ENCODE measurements at regions not wholly inside any gene's neighbourhood (a gene's known extent, or its start where the extent isn't known, plus 50 kb on each side); places are given as distances from the start of the nearest gene placed in this dataset.

GRCh38 chr5:158108177-158108576 lies 249.2 kb upstream of the CLINT1 start:
- no peak overlapping the region for H3K9ac ChIP-seq (ENCODE audit: insufficient read depth, low read length)
- DNase-seq (ENCODE audit: low read depth in 2 of 2), result no peak

DNA sequence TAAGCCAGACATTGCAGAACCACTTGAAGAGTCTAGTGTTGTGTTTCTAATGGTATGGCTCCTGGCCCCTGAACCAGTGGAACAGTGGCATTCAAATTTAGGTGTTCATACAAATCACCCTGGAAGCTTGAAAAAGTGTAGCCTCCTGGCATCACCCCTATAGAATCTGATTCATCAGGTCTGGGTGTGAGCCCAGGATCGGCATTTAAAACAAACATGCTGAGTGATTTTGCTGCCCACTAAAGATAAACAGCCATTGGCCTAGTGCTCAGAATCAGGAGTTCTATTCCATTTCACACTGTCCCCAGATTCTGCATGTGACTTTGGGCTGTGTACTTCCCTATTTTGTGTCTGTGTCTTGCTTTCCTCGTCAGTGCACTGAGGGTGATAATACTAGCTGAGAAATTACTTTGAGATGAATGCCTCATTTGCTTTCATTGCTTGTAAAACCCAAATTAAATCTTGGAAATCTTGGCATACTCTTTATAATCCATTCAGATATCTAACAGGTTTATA lies 241.5 kb upstream of the CLINT1 start:
- Histone ChIP-seq H3K4me2 (ENCODE audit: extremely low read depth, insufficient read depth, low read length) (no peak overlapping the region), H2AFZ (ENCODE audit: low read length) (no peak overlapping the region), H3K36me3 (ENCODE audit: control insufficient read depth, insufficient read depth, low read length) (no peaks in the 10 kb centered on the region), H3K4me1 (ENCODE audit: control insufficient read depth, extremely low read depth, insufficient read depth, low read length) (no peaks in the 10 kb centered on the region), H3K9me3 (ENCODE audit: control insufficient read depth, insufficient read depth, low read depth, low read length) (no peaks in the 10 kb centered on the region), H3K9ac (ENCODE audit: insufficient read depth, low read length) (no peak overlapping the region), H3K27ac (ENCODE audit: insufficient read depth, low read length) (no peak overlapping the region), H3K4me3 (replicated peaks in 1 of 4; ENCODE audit: control extremely low read depth in 1 of 4, insufficient read depth in 1 of 4, low read depth in 3 of 4, low read length in 4 of 4) (no peak overlapping the region), H3K79me2 (ENCODE audit: control insufficient read depth, insufficient read depth, low read length) (no peaks in the 10 kb centered on the region), H4K20me1 (ENCODE audit: control insufficient read depth, extremely low read depth, insufficient read depth, low read length) (no peaks in the 10 kb centered on the region), H3K27me3 (ENCODE audit: control insufficient read depth, insufficient read depth, low read length) (no peaks in the 10 kb centered on the region)
- DNase-seq (ENCODE audit: low read depth in 2 of 2), result peak in 1 of 2 donors; percentile 6
- TF ChIP-seq EZH2 (IDR thresholded peaks at IDR 0.05; ENCODE audit: low read length, missing control alignments) (no peak), CTCF (conservative IDR thresholded peaks at IDR 0.05 in 1 of 2, IDR thresholded peaks at IDR 0.05 in 1 of 2; ENCODE audit: low read depth in 1 of 2, low read length in 2 of 2) (no peak)

More at GRCh38 chr5:158108177-158108576, 249.2 kb upstream of the CLINT1 start:
- Histone ChIP-seq H3K27me3 (ENCODE audit: control insufficient read depth, insufficient read depth, low read length) (no peaks in the 10 kb centered on the region), H3K36me3 (ENCODE audit: control insufficient read depth, insufficient read depth, low read length) (no peaks in the 10 kb centered on the region), H2AFZ (ENCODE audit: low read length) (no peak overlapping the region), H4K20me1 (ENCODE audit: control insufficient read depth, extremely low read depth, insufficient read depth, low read length) (no peaks in the 10 kb centered on the region), H3K27ac (ENCODE audit: insufficient read depth, low read length) (no peak overlapping the region), H3K4me2 (ENCODE audit: extremely low read depth, insufficient read depth, low read length) (no peak overlapping the region), H3K79me2 (ENCODE audit: control insufficient read depth, insufficient read depth, low read length) (no peaks in the 10 kb centered on the region), H3K9me3 (ENCODE audit: control insufficient read depth, insufficient read depth, low read depth, low read length) (no peaks in the 10 kb centered on the region), H3K4me1 (ENCODE audit: control insufficient read depth, extremely low read depth, insufficient read depth, low read length) (no peaks in the 10 kb centered on the region), H3K4me3 (replicated peaks in 1 of 4; ENCODE audit: control extremely low read depth in 1 of 4, insufficient read depth in 1 of 4, low read depth in 3 of 4, low read length in 4 of 4) (no peak overlapping the region)
- TF ChIP-seq EZH2 (IDR thresholded peaks at IDR 0.05; ENCODE audit: low read length, missing control alignments) (no peak), CTCF (conservative IDR thresholded peaks at IDR 0.05 in 1 of 2, IDR thresholded peaks at IDR 0.05 in 1 of 2; ENCODE audit: low read depth in 1 of 2, low read length in 2 of 2) (no peak)

- no peak overlapping the region for H3K4me3 ChIP-seq (replicated peaks in 1 of 4; ENCODE audit: control extremely low read depth in 1 of 4, insufficient read depth in 1 of 4, low read depth in 3 of 4, low read length in 4 of 4)
- no peaks in the 10 kb centered on the region for H3K9me3 ChIP-seq (ENCODE audit: control insufficient read depth, insufficient read depth, low read depth, low read length)
- H2AFZ ChIP-seq (ENCODE audit: low read length), result no peak overlapping the region
- H3K4me1 ChIP-seq (ENCODE audit: control insufficient read depth, extremely low read depth, insufficient read depth, low read length), result no peaks in the 10 kb centered on the region
- H4K20me1 ChIP-seq (ENCODE audit: control insufficient read depth, extremely low read depth, insufficient read depth, low read length), result no peaks in the 10 kb centered on the region
- no peak overlapping the region for H3K27ac ChIP-seq (ENCODE audit: insufficient read depth, low read length)
- no peak overlapping the region for H3K4me2 ChIP-seq (ENCODE audit: extremely low read depth, insufficient read depth, low read length)
- TF ChIP-seq CTCF (conservative IDR thresholded peaks at IDR 0.05 in 1 of 2, IDR thresholded peaks at IDR 0.05 in 1 of 2; ENCODE audit: low read depth in 1 of 2, low read length in 2 of 2) (no peak), EZH2 (IDR thresholded peaks at IDR 0.05; ENCODE audit: low read length, missing control alignments) (no peak)
- H3K9ac ChIP-seq (ENCODE audit: insufficient read depth, low read length), result no peak overlapping the region
- no peaks in the 10 kb centered on the region for H3K36me3 ChIP-seq (ENCODE audit: control insufficient read depth, insufficient read depth, low read length)
- no peak for DNase-seq (ENCODE audit: low read depth in 2 of 2)
- H3K27me3 ChIP-seq (ENCODE audit: control insufficient read depth, insufficient read depth, low read length), result no peaks in the 10 kb centered on the region
- no peaks in the 10 kb centered on the region for H3K79me2 ChIP-seq (ENCODE audit: control insufficient read depth, insufficient read depth, low read length)
Measured at GRCh38 chr5:158099571-158100105, 240.7 kb upstream of the CLINT1 start.
